HepG2 (cell line): ENCODE measurements at regions not wholly inside any gene's neighbourhood (a gene's known extent, or its start where the extent isn't known, plus 50 kb on each side); places are given as distances from the start of the nearest gene placed in this dataset.

Experiments
- ATAC-seq: fragments of 200-7000 bp; cut with Tn5 transposase; 3 replicates; pipeline ENCODE4 v1.9.1; 2020; ENCODE audit warnings: mild to moderate bottlenecking, moderate library complexity
- BruUV-seq: library from RNA; stranded (reverse); fragments of 400-500 nt; replicated peaks from 2 replicates; lab custom pipeline; 2021; lab: Mats Ljungman, UMichigan
- CTCF ChIA-PET: fragments of 300-600 bp; formaldehyde crosslinking; extraction: SDS; loops from one replicate; lab custom pipeline; 2021; ENCODE audit warnings: low total read pairs, inconsistent platforms, low intra/inter-chr PET ratio; lab: Yijun Ruan, JAX
- POLR2A ChIA-PET: fragments of 350-600 bp; sonication (Branson Sonifier 250); formaldehyde crosslinking; loops from one replicate; lab custom pipeline; 2020; ENCODE audit warnings: antibody characterized with exemption, inconsistent platforms; lab: Yijun Ruan, JAX
- DNase-seq: peaks from one replicate; pipeline ENCODE4 v3.0.0-alpha.2; 2015; ENCODE audit warnings: low spot score
- FAIRE-seq: peaks from 3 replicates; lab custom pipeline; 2011; peaks lifted over from hg19 to GRCh38; lab: Jason Lieb, UNC
- H2AFZ ChIP-seq: one replicate; pipeline ENCODE4 v1.6.1; 2011; ENCODE audit warnings: low read length, inconsistent platforms
- H3K27ac ChIP-seq: fragments of 300-600 bp; 3 replicates; pipeline ENCODE4 v1.8.0; 2011; ENCODE audit warnings: mixed run types, mild to moderate bottlenecking, mixed read lengths, low read length, inconsistent platforms; ENCODE audit not compliant: insufficient read depth; ENCODE audit errors: extremely low read length
- H3K27me3 ChIP-seq, 2 experiments: fragments of 200-600 bp in 1 of 2; 2 replicates in 1 of 2; 3 replicates in 1 of 2; pipeline versions ENCODE4 v1.6.0 to v1.8.0; 2011; ENCODE audit warnings: low read length in 2 of 2, mild to moderate bottlenecking in 2 of 2, moderate library complexity in 2 of 2, inconsistent platforms in 1 of 2; ENCODE audit not compliant: insufficient read depth in 2 of 2, control insufficient read depth in 1 of 2
- H3K36me3 ChIP-seq, 2 experiments: fragments of 200-600 bp in 1 of 2; replicated peaks in 1 of 2; 2 replicates in 1 of 2; 3 replicates in 1 of 2; pipeline versions ENCODE4 v1.5.1 to v1.8.0; 2011; ENCODE audit warnings: low read length in 2 of 2, inconsistent platforms in 1 of 2; ENCODE audit not compliant: insufficient read depth in 2 of 2, control insufficient read depth in 1 of 2
- H3K4me1 ChIP-seq: 2 replicates; pipeline ENCODE4 v1.5.1; 2012; ENCODE audit warnings: low read length, inconsistent platforms; ENCODE audit not compliant: insufficient read depth
- H3K4me2 ChIP-seq: 2 replicates; pipeline ENCODE4 v1.6.0; 2011; ENCODE audit warnings: low read depth, low read length, inconsistent platforms
- H3K4me3 ChIP-seq, 3 experiments: fragments of 200-600 bp in 1 of 3; sonication (generic), shearing (Covaris generic) in 1 of 3; replicated peaks in 1 of 3; 2 replicates each; pipeline ENCODE4 v1.5.1; 2011 to 2016; ENCODE audit warnings: low read length in 3 of 3, inconsistent platforms in 2 of 3, low read depth in 2 of 3, mild to moderate bottlenecking in 2 of 3, control low read depth in 1 of 3, mixed read lengths in 1 of 3; ENCODE audit not compliant: insufficient read depth in 1 of 3
- H3K79me2 ChIP-seq: one replicate; pipeline ENCODE4 v1.6.1; 2011; ENCODE audit warnings: low read length, inconsistent platforms; ENCODE audit not compliant: insufficient read depth
- H3K9ac ChIP-seq: 2 replicates; pipeline ENCODE4 v1.6.0; 2011; ENCODE audit warnings: mild to moderate bottlenecking, low read depth, low read length, inconsistent platforms; ENCODE audit not compliant: insufficient read depth
- H3K9me3 ChIP-seq: 2 replicates; pipeline ENCODE4 v1.5.1; 2012; ENCODE audit warnings: mild to moderate bottlenecking, low read length
- H4K20me1 ChIP-seq: 2 replicates; pipeline ENCODE4 v1.6.0; 2011; ENCODE audit warnings: inconsistent platforms, mild to moderate bottlenecking, low read length, moderate library complexity; ENCODE audit not compliant: insufficient read depth
- ADNP ChIP-seq: sonication (generic); formaldehyde crosslinking; IDR thresholded peaks from 2 replicates; pipeline ENCODE4 v1.4.0; 2020; ENCODE audit warnings: missing genetic modification reagents
- ARHGAP35 ChIP-seq: sonication (generic); formaldehyde crosslinking; IDR thresholded peaks from 2 replicates; pipeline ENCODE4 v1.9.0; 2022; ENCODE audit warnings: mild to moderate bottlenecking, inconsistent platforms, moderate library complexity, missing genetic modification reagents, borderline replicate concordance
- DNMT3B ChIP-seq: conservative IDR thresholded peaks from 2 replicates; pipeline ENCODE4 v1.6.1; 2016; ENCODE audit warnings: missing biosample characterization, control low read depth
- FOSL1 ChIP-seq: sonication (generic); formaldehyde crosslinking; IDR thresholded peaks from 2 replicates; pipeline ENCODE4 v1.9.0; 2021; ENCODE audit warnings: missing genetic modification reagents, borderline replicate concordance
- GABPA ChIP-seq, 2 experiments: IDR thresholded peaks; 2 replicates each; pipeline ENCODE4 v1.6.1; 2011 to 2016; ENCODE audit warnings: low read depth in 2 of 2, low read length in 1 of 2, missing biosample characterization in 1 of 2, missing genetic modification characterization in 1 of 2
- NCOA1 ChIP-seq: sonication (generic); formaldehyde crosslinking; IDR thresholded peaks from 2 replicates; pipeline ENCODE4 v1.9.0; 2021; ENCODE audit warnings: missing genetic modification reagents
- PBX3 ChIP-seq: sonication (generic); formaldehyde crosslinking; IDR thresholded peaks from 2 replicates; pipeline ENCODE4 v1.8.1; 2023; ENCODE audit warnings: missing genetic modification reagents, inconsistent platforms, borderline replicate concordance
- STAT5B ChIP-seq: sonication (generic); formaldehyde crosslinking; IDR thresholded peaks from 2 replicates; pipeline ENCODE4 v1.4.0; 2020; ENCODE audit warnings: missing genetic modification reagents
- WIZ ChIP-seq: sonication (generic); formaldehyde crosslinking; IDR thresholded peaks from 2 replicates; pipeline ENCODE4 v1.5.1; 2020; ENCODE audit warnings: mild to moderate bottlenecking, missing genetic modification reagents
- ZNF382 ChIP-seq: sonication (generic); formaldehyde crosslinking; IDR thresholded peaks from 2 replicates; pipeline ENCODE4 v1.5.0; 2020; ENCODE audit warnings: missing genetic modification reagents, mild to moderate bottlenecking, borderline replicate concordance
- WGBS: methylation state at CpG from one replicate; pipeline ENCODE4 v1.1.6; 2017; ENCODE audit warnings: low lambda C conversion rate; 5-methylcytosine and 5-hydroxymethylcytosine counted together
- in situ Hi-C: cut with HindIII; loops from 2 replicates; pipeline ENCODE4 v1.10.0; 2017; ENCODE audit warnings: low pct_unique_long_range_greater_than_20kb; ENCODE audit not compliant: extremely low pct_ligation_motif_present
- intact Hi-C: fragments of 100-400 bp; cut with micrococcal nuclease; formaldehyde crosslinking; loops from one replicate; pipeline ENCODE4 v1.10.0; 2022; ENCODE audit not compliant: unreplicated experiment
- TF ChIP-seq, protein P1 (sequence below), 2 experiments: sonication (generic) in 1 of 2; formaldehyde crosslinking in 1 of 2; IDR thresholded peaks; 2 replicates each; pipeline versions ENCODE4 v1.5.1 to v1.6.1; 2011 to 2020; ENCODE audit warnings: borderline replicate concordance in 1 of 2, low read depth in 1 of 2, low read length in 1 of 2, mild to moderate bottlenecking in 1 of 2, missing genetic modification reagents in 1 of 2, moderate library complexity in 1 of 2

GRCh38 chr1:60449876-60450275 is 376.3 kb upstream of the C1orf87 start:
- DNase-seq (no peak), ATAC-seq (no peak), FAIRE-seq (no peak)
- H3K27ac ChIP-seq = no peak overlapping the region
- CTCF ChIA-PET = no interaction called here
- no peak for TF ChIP-seq DNMT3B
- TF ChIP-seq, protein P1, sequence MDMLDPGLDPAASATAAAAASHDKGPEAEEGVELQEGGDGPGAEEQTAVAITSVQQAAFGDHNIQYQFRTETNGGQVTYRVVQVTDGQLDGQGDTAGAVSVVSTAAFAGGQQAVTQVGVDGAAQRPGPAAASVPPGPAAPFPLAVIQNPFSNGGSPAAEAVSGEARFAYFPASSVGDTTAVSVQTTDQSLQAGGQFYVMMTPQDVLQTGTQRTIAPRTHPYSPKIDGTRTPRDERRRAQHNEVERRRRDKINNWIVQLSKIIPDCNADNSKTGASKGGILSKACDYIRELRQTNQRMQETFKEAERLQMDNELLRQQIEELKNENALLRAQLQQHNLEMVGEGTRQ (IDR thresholded peaks at IDR 0.05; ENCODE audit: low read depth, low read length) = no peak
- TF ChIP-seq, protein P1 (CRISPR knock-in tag; IDR thresholded peaks at IDR 0.05; ENCODE audit: borderline replicate concordance) = no peak
- TF ChIP-seq WIZ (CRISPR knock-in tag) = no peak
- TF ChIP-seq FOSL1 = no peak
- TF ChIP-seq ARHGAP35 (CRISPR knock-in tag) = no peak
- TF ChIP-seq ZNF382 (CRISPR knock-in tag) = no peak
- TF ChIP-seq NCOA1 (CRISPR knock-in tag) = no peak
- no peak for TF ChIP-seq GABPA (IDR thresholded peaks at IDR 0.05; ENCODE audit: low read depth, low read length)
- no peak for TF ChIP-seq GABPA (CRISPR knock-in tag; IDR thresholded peaks at IDR 0.05; ENCODE audit: low read depth)
- no peak for TF ChIP-seq PBX3 (CRISPR knock-in tag)
- no peak for TF ChIP-seq ADNP (CRISPR knock-in tag)
- no peak for TF ChIP-seq STAT5B (CRISPR knock-in tag)
- in situ Hi-C loops = no loop called here
- no peaks in the 10 kb centered on the region for H3K36me3 ChIP-seq
- intact Hi-C loops = no loop called here
- no peaks in the 10 kb centered on the region for H4K20me1 ChIP-seq
- no peaks in the 10 kb centered on the region for H3K79me2 ChIP-seq
- no peak overlapping the region for H2AFZ ChIP-seq
- WGBS = 0% methylated on average over 1 of the region's 1 CpG
- no peaks in the 10 kb centered on the region for H3K9me3 ChIP-seq
- no peaks in the 10 kb centered on the region for H3K27me3 ChIP-seq
- H3K4me1 ChIP-seq = no peaks in the 10 kb centered on the region
- POLR2A ChIA-PET = no interaction called here
- H3K9ac ChIP-seq = no peak overlapping the region
- no TSS peak for BruUV-seq
- H3K4me2 ChIP-seq = no peak overlapping the region
- no peak overlapping the region for H3K4me3 ChIP-seq
